Stimulated activated naive B cell treated with anti-CD40 and anti-IgM and Interleukin-4, amounts not matched to agents 10 μg/mL and 1 μg/mL and 100 μg/mL, for 72 hours (primary cell): ENCODE measurements at regions not wholly inside any gene's neighbourhood (a gene's known extent, or its start where the extent isn't known, plus 50 kb on each side); places are given as distances from the start of the nearest gene placed in this dataset.
"Not testable (repeated sequence)": the region's sequence is repeated elsewhere in the genome, so short reads cannot be mapped to it uniquely, and the experiment has no call there.

Source experiments
- ATAC-seq, 2 donors: fragments of 150-1000 bp; cut with Tn5 transposase; replicated peaks; 2 replicates each; pipeline ENCODE4 v1.10.0; 2021; ENCODE audit warnings: moderate library complexity in 1 of 2
- DNase-seq: peaks from one replicate; pipeline ENCODE4 v3.0.0; 2021
- H3K27ac Mint-ChIP-seq: one replicate; pipeline ENCODE4 v1.8.0; 2022; ENCODE audit warnings: mild to moderate bottlenecking, mixed read lengths
- H3K27me3 Mint-ChIP-seq, 2 donors: one replicate each; pipeline ENCODE4 v1.8.0; 2022; ENCODE audit warnings: mixed read lengths in 2 of 2
- H3K36me3 Mint-ChIP-seq, 2 donors: one replicate each; pipeline ENCODE4 v1.8.0; 2022; ENCODE audit warnings: mixed read lengths in 2 of 2, mild to moderate bottlenecking in 1 of 2
- H3K4me1 Mint-ChIP-seq, 2 donors: one replicate each; pipeline ENCODE4 v1.8.0; 2022; ENCODE audit warnings: mixed read lengths in 2 of 2, mild to moderate bottlenecking in 1 of 2
- H3K4me3 Mint-ChIP-seq, 2 donors: one replicate each; pipeline ENCODE4 v1.8.0; 2022; ENCODE audit warnings: mild to moderate bottlenecking in 2 of 2, mixed read lengths in 2 of 2, moderate library complexity in 1 of 2
- H3K9me3 Mint-ChIP-seq, 2 donors: one replicate each; pipeline ENCODE4 v1.8.0; 2022; ENCODE audit warnings: mixed read lengths in 2 of 2, mild to moderate bottlenecking in 1 of 2

DNA sequence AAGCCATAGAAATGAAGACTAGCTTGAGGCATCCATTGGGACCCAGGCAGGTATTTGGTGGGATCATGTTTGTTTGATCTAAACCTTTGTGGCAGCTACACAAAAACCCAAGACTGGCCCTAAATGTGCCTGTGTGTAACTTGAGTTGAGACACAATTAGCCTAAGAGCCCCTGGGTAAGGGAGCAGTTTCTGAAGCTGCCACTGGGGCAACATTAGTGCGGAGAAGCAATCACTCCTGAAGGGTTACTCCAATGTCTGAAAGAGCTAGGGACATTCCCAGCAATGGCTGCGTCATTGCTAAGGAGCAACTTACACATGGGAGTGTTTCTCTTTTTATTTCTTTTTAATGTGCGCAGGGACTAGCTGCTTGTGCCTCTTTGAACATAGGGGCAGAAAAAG lies 67.9 kb upstream of the EEF1E1 start:
- Mint-ChIP-seq H3K4me3 (no peak overlapping the region), H3K4me1 (no peaks in the 10 kb centered on the region), H3K27me3 (peaks cover 8 to 23% of the 10 kb centered on the region in 2 donors), H3K36me3 (no peaks in the 10 kb centered on the region), H3K27ac (no peak overlapping the region), H3K9me3 (no peaks in the 10 kb centered on the region)
- no peak for DNase-seq
- no peak for ATAC-seq

DNA sequence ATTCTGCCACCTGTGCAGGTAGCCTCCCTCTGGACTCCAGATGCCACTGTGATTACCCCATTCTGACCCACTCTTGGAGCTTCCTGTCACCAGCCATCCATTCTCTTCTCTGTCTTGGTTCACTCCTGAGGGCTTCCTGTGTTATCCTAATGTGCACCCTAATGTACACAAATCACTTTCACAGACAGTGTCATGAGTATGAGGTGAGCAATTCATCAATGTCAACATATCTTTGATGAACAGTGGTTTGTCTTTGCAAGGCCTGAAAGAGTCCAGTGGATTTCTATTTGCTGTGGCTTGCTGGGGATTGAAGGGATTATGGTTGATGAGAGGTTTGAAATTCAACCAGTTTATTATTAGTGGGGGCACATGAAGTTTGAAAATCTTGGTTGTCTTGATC lies 63.8 kb upstream of the EEF1E1 start:
- H3K27me3 Mint-ChIP-seq = peaks cover 0 to 13% of the 10 kb centered on the region in 2 donors

DNA sequence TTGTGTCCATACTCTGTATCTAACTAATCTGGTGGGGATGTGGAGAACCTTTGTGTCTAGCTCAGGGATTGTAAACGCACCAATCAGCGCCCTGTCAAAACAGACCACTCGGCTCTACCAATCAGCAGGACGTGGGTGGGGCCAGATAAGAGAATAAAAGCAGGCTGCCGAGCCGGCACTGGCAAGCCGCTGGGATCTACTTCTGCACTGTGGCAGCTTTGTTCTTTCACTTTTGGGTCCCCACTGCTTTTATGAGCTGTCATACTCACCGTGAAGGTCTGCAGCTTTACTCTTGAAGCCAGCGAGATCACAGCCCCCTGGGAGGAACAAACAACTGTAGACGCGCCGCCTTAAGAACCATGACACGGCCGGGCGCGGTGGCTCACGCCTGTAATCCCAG lies 62.7 kb upstream of the EEF1E1 start:
- H3K27ac Mint-ChIP-seq, ATAC-seq, H3K4me1 Mint-ChIP-seq, H3K36me3 Mint-ChIP-seq, H3K4me3 Mint-ChIP-seq, DNase-seq, H3K9me3 Mint-ChIP-seq: not testable (repeated sequence)
- H3K27me3 Mint-ChIP-seq = peaks cover 0 to 14% of the 10 kb centered on the region in 2 donors

More for the DNA sequence above, 63.8 kb upstream of the EEF1E1 start:
- no peak overlapping the region for H3K4me3 Mint-ChIP-seq
- no peaks in the 10 kb centered on the region for H3K4me1 Mint-ChIP-seq
- H3K9me3 Mint-ChIP-seq = peaks cover 0 to 6% of the 10 kb centered on the region in 2 donors
- ATAC-seq (no peak), DNase-seq (no peak)
- H3K36me3 Mint-ChIP-seq = no peaks in the 10 kb centered on the region
- no peak overlapping the region for H3K27ac Mint-ChIP-seq

DNA sequence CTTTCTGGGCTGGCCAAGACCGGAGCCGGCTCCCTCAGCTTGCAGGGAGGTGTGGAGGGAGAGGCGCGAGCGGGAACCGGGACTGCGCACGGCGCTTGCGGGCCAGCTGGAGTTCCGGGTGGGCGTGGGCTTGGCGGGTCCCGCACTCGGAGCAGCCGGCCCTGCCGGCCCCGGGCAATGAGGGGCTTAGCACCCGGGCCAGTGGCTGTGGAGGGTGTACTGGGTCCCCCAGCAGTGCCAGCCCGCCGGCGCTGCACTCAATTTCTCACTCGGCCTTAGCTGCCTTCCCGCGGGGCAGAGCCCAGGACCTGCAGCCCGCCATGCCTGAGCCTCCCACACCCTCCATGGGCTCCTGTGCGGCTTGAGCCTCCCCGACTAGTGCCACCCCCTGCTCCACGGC lies 61.9 kb upstream of the EEF1E1 start:
- H3K27me3 Mint-ChIP-seq = peaks cover 0 to 17% of the 10 kb centered on the region in 2 donors
- not testable (repeated sequence) for DNase-seq, H3K27ac Mint-ChIP-seq, H3K4me3 Mint-ChIP-seq, H3K36me3 Mint-ChIP-seq, H3K9me3 Mint-ChIP-seq, ATAC-seq, H3K4me1 Mint-ChIP-seq

DNA sequence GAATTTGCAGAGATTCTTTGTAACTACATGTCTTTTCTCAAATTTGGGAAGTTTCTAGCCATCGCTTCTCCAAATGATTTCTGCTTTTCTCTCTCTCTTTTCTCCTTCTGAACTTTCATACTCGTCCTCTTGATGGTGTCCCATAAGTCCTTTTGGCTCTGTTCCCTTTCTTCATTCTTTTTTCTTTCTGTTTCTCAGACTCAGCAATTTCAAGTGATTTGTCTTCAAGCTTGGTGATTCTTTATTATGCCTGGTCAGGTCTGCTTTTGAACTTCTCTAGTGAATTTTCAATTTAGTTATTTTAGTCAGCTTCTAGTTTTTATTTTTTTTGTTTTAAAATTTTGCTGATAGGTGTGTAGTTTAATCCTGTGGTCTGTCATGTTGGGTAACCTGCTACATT lies 57.6 kb upstream of the EEF1E1 start:
- no peak for DNase-seq
- Mint-ChIP-seq H3K27ac (no peak overlapping the region), H3K27me3 (peaks cover 6 to 10% of the 10 kb centered on the region in 2 donors), H3K36me3 (no peaks in the 10 kb centered on the region), H3K4me3 (no peak overlapping the region), H3K4me1 (no peaks in the 10 kb centered on the region), H3K9me3 (peaks cover 7 to 9% of the 10 kb centered on the region in 2 donors)
- no peak for ATAC-seq

DNA sequence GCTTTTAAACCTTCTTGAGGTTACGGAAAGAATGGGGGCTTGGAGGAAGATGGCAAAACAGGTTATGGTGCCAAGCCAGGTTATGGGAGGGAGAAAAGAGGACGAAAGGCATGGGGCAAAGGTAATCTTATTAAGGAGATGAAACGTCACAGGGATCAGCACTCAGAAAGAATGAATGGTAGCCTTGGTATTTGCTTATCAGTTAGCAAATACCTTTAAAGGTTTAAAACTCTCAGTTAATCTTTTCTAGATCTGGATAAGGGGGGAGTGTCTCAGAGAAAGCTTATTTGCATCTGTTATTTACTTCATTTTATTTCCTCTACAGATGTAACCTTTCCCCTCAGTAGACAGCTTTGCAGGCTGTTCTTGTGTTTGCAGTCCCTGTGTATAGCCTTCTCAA lies 55.5 kb upstream of the EEF1E1 start:
- Mint-ChIP-seq H3K4me1 (no peaks in the 10 kb centered on the region), H3K4me3 (no peak overlapping the region), H3K9me3 (peaks cover 7 to 9% of the 10 kb centered on the region in 2 donors), H3K27ac (no peak overlapping the region), H3K36me3 (no peaks in the 10 kb centered on the region), H3K27me3 (peaks cover 12 to 16% of the 10 kb centered on the region in 2 donors)
- DNase-seq = no peak
- ATAC-seq = no peak

DNA sequence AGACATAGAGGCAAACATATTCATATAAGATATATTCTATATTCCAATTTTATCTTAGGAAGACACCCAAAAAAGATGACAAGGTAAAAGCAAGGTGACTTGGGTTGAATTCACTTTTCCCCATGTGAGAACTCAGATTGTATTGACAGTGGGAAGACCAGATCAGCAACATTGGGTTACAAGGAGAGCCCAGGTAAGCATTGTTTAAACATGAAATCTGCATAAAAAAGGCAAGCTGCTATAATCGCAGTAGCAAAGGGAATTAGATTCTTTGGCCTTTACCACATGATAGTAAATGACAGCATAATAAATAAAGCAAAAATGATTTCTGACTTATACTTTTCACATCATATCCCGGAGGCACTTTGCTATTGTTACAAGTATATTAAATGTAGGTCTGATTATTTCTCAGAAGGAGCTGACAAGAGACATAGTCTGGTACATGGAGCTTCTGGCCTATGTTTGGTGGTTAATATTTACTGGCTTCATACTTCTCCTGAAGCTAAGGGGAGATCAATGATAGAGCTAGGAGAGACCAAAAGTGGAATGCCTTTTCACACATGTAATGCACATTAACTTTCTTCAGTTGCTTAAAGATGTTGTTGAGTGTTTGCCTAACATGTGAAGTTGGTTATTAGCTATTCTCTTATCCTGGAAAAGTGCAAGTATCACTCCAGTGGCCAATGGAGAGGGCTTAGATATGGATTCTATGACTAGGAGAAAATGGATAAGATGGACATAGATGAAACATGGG lies 53.1 kb upstream of the EEF1E1 start:
- no peak overlapping the region for H3K27ac Mint-ChIP-seq
- no peak for DNase-seq

More for the DNA sequence above, 53.1 kb upstream of the EEF1E1 start:
- Mint-ChIP-seq H3K27me3 (peaks cover 12 to 16% of the 10 kb centered on the region in 2 donors), H3K36me3 (no peaks in the 10 kb centered on the region), H3K4me3 (no peak overlapping the region), H3K4me1 (no peaks in the 10 kb centered on the region), H3K9me3 (peaks cover 3 to 7% of the 10 kb centered on the region in 2 donors)
- no peak for ATAC-seq
